SH-SY5Y (cell line): ENCODE measurements at regions not wholly inside any gene's neighbourhood (a gene's known extent, or its start where the extent isn't known, plus 50 kb on each side); places are given as distances from the start of the nearest gene placed in this dataset.

Experiments used
- GATA2 ChIP-seq: IDR thresholded peaks from 2 replicates; pipeline ENCODE4 v1.6.1; 2011; ENCODE audit warnings: mild to moderate bottlenecking, low read depth, low read length
- GATA3 ChIP-seq: IDR thresholded peaks from 2 replicates; pipeline ENCODE4 v1.6.1; 2011; ENCODE audit warnings: low read depth, mild to moderate bottlenecking, low read length, moderate library complexity

DNA sequence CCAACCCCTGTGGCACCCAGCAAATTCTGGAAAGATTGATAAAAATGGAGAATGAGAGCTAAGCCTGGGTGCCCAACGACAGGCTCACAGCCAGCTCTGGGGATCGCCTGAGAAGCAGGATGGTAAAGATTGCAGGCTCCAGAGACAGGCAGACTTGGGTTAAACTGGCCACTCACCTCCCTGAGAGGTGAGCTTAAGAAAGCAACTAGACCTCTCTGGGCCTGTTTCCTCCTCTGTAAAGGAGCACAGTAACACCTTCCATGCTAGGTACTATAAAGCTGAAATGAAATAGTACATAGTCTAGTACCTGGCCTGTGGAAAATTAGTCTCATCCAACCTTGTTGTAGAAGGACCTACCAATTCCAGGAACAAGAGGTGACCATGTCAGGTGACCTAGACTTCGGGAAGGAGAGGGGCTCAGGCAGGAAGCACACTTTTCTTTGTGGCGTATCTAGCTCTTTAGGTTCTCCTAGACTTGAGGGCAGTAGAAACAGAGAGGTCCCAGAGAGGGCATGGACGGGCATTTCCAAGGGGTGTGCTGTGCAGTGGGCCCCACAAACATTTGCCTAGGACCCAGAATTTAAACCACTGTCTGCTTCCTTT lies 142.8 kb upstream of the MYLIP start:
- no peak for TF ChIP-seq GATA2
- TF ChIP-seq GATA3: no peak
